ENCODE measurements at regions not wholly inside any gene's neighbourhood (a gene's known extent, or its start where the extent isn't known, plus 50 kb on each side); places are given as distances from the start of the nearest gene placed in this dataset.

GRCh38 chr5:167810573-167810972 is 480.9 kb upstream of the WWC1 start:
- no peak for TF ChIP-seq ATF3 (IDR thresholded peaks at IDR 0.05)
- TF ChIP-seq CTCF (IDR thresholded peaks at IDR 0.05; ENCODE audit: low read depth, low read length, missing input control), result no peak
- no peak for TF ChIP-seq RXRA (IDR thresholded peaks at IDR 0.05)
- no peak for TF ChIP-seq HNF4G (IDR thresholded peaks at IDR 0.05)
- no peak for TF ChIP-seq SP1 (IDR thresholded peaks at IDR 0.05)
- no peak for TF ChIP-seq ZBTB33 (IDR thresholded peaks at IDR 0.05)
- TF ChIP-seq, protein P1, sequence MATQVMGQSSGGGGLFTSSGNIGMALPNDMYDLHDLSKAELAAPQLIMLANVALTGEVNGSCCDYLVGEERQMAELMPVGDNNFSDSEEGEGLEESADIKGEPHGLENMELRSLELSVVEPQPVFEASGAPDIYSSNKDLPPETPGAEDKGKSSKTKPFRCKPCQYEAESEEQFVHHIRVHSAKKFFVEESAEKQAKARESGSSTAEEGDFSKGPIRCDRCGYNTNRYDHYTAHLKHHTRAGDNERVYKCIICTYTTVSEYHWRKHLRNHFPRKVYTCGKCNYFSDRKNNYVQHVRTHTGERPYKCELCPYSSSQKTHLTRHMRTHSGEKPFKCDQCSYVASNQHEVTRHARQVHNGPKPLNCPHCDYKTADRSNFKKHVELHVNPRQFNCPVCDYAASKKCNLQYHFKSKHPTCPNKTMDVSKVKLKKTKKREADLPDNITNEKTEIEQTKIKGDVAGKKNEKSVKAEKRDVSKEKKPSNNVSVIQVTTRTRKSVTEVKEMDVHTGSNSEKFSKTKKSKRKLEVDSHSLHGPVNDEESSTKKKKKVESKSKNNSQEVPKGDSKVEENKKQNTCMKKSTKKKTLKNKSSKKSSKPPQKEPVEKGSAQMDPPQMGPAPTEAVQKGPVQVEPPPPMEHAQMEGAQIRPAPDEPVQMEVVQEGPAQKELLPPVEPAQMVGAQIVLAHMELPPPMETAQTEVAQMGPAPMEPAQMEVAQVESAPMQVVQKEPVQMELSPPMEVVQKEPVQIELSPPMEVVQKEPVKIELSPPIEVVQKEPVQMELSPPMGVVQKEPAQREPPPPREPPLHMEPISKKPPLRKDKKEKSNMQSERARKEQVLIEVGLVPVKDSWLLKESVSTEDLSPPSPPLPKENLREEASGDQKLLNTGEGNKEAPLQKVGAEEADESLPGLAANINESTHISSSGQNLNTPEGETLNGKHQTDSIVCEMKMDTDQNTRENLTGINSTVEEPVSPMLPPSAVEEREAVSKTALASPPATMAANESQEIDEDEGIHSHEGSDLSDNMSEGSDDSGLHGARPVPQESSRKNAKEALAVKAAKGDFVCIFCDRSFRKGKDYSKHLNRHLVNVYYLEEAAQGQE (IDR thresholded peaks at IDR 0.05), result no peak
- no peak for TF ChIP-seq JUND (IDR thresholded peaks at IDR 0.05)
- TF ChIP-seq GABPA (IDR thresholded peaks at IDR 0.05 in 1 of 2, conservative IDR thresholded peaks at IDR 0.05 in 1 of 2), result no peak
- no peak for TF ChIP-seq TAF1 (conservative IDR thresholded peaks at IDR 0.05)
- no peak for TF ChIP-seq RAD21 (IDR thresholded peaks at IDR 0.05)

Data from liver (tissue), 3 donors.